GM18499 (cell line): ENCODE measurements at regions not wholly inside any gene's neighbourhood (a gene's known extent, or its start where the extent isn't known, plus 50 kb on each side); places are given as distances from the start of the nearest gene placed in this dataset.
"Not testable (repeated sequence)": the region's sequence is repeated elsewhere in the genome, so short reads cannot be mapped to it uniquely, and the experiment has no call there.

ENCODE experiments used
- ATAC-seq: cut with Tn5 transposase; IDR thresholded peaks from one replicate; pipeline ENCODE4 v1.9.1; 2021; ENCODE audit warnings: moderate number of reproducible peaks; ENCODE audit not compliant: insufficient read depth, unreplicated experiment

- ATAC-seq = no peak
Measured at GRCh38 chr6:130494729-130495128, 128.9 kb downstream of the TMEM200A start.

GRCh38 chr6:130500693-130501092, 134.9 kb downstream of the TMEM200A start:
- no peak for ATAC-seq

- ATAC-seq = no peak
Measured at GRCh38 chr6:130503146-130503545, 137.3 kb downstream of the TMEM200A start.

GRCh38 chr6:130505808-130506598, 140.2 kb downstream of the TMEM200A start:
- no peak for ATAC-seq

- not testable (repeated sequence) for ATAC-seq
Measured at GRCh38 chr6:130507005-130507665, 141.3 kb downstream of the TMEM200A start.

GRCh38 chr6:130507666-130508028, 141.8 kb downstream of the TMEM200A start:
- ATAC-seq = no peak

- ATAC-seq = no peak
Measured at GRCh38 chr6:130513770-130514169, 148.0 kb downstream of the TMEM200A start.

- ATAC-seq = no peak
Measured at GRCh38 chr6:130514712-130515111, 148.9 kb downstream of the TMEM200A start.

- ATAC-seq = no peak
Measured at GRCh38 chr6:130515306-130515705, 149.5 kb downstream of the TMEM200A start.

GRCh38 chr6:130516604-130517003, 150.8 kb downstream of the TMEM200A start:
- no peak for ATAC-seq

- peak; percentile 86 for ATAC-seq
Measured at GRCh38 chr6:130517444-130517931, 151.7 kb downstream of the TMEM200A start.

- ATAC-seq = no peak
Measured at GRCh38 chr6:130518588-130518987, 152.8 kb downstream of the TMEM200A start.

- no peak for ATAC-seq
Measured at GRCh38 chr6:130520221-130520620, 154.4 kb downstream of the TMEM200A start.

GRCh38 chr6:130520801-130521200, 155.0 kb downstream of the TMEM200A start:
- ATAC-seq = no peak

- ATAC-seq = no peak
Measured at GRCh38 chr6:130524552-130524951, 158.7 kb downstream of the TMEM200A start.

GRCh38 chr6:130525408-130525807, 159.6 kb downstream of the TMEM200A start:
- peak; percentile 58 for ATAC-seq

GRCh38 chr6:130526466-130526865, 160.6 kb downstream of the TMEM200A start:
- no peak for ATAC-seq

- no peak for ATAC-seq
Measured at GRCh38 chr6:130527173-130527572, 161.4 kb downstream of the TMEM200A start.

GRCh38 chr6:130529569-130530149, 163.8 kb downstream of the TMEM200A start:
- no peak for ATAC-seq

GRCh38 chr6:130534627-130535026, 168.8 kb downstream of the TMEM200A start:
- ATAC-seq = no peak

GRCh38 chr6:130535242-130535641, 169.4 kb downstream of the TMEM200A start:
- no peak for ATAC-seq
